ENCODE measurements at regions not wholly inside any gene's neighbourhood (a gene's known extent, or its start where the extent isn't known, plus 50 kb on each side); places are given as distances from the start of the nearest gene placed in this dataset.
"Not testable (repeated sequence)": the region's sequence is repeated elsewhere in the genome, so short reads cannot be mapped to it uniquely, and the experiment has no call there.

- H4K20me1 ChIP-seq (ENCODE audit: insufficient read depth); H3K4me1 ChIP-seq (ENCODE audit: control insufficient read depth in 1 of 2, insufficient read depth in 2 of 2, low read length in 2 of 2); RAD21 ChIA-PET (ENCODE audit: low non-redundant PET in 1 of 2, low total read pairs in 2 of 2, uncharacterized antibody in 2 of 2, unreplicated experiment in 2 of 2); H3K9me2 ChIP-seq (ENCODE audit: insufficient read depth); H3K4me3 ChIP-seq (replicated peaks in 1 of 2; ENCODE audit: low read depth in 1 of 2, low read length in 2 of 2); DNase-seq (ENCODE audit: low read depth, low spot score); POLR2A ChIA-PET; CTCF ChIA-PET; H3K27ac ChIP-seq (ENCODE audit: low read depth, low read length); H3K79me2 ChIP-seq (ENCODE audit: insufficient read depth, low read length); H3K9me3 ChIP-seq (ENCODE audit: control insufficient read depth in 1 of 2, insufficient read depth in 1 of 2, low read depth in 1 of 2, low read length in 2 of 2); H3K9ac ChIP-seq (ENCODE audit: low read length); ATAC-seq; BruUV-seq (replicated peaks); H2AFZ ChIP-seq (ENCODE audit: low read depth, low read length, poor library complexity, severe bottlenecking); H3K4me2 ChIP-seq (ENCODE audit: low read length); H3K27me3 ChIP-seq (ENCODE audit: insufficient read depth, low read length); intact Hi-C loops (cut with micrococcal nuclease); H3K36me3 ChIP-seq (ENCODE audit: control insufficient read depth in 1 of 2, insufficient read depth in 2 of 2, low read length in 2 of 2): not testable (repeated sequence)
Measured at GRCh38 chr9:39552242-39552881, 196.9 kb downstream of the SPATA31A1 start.

GRCh38 chr9:39554352-39554751 is 198.9 kb downstream of the SPATA31A1 start:
- H2AFZ ChIP-seq (ENCODE audit: low read depth, low read length, poor library complexity, severe bottlenecking); intact Hi-C loops (cut with micrococcal nuclease); H3K9ac ChIP-seq (ENCODE audit: low read length); RAD21 ChIA-PET (ENCODE audit: low non-redundant PET in 1 of 2, low total read pairs in 2 of 2, uncharacterized antibody in 2 of 2, unreplicated experiment in 2 of 2); H3K27me3 ChIP-seq (ENCODE audit: insufficient read depth, low read length); CTCF ChIA-PET; H4K20me1 ChIP-seq (ENCODE audit: insufficient read depth); H3K79me2 ChIP-seq (ENCODE audit: insufficient read depth, low read length); H3K4me2 ChIP-seq (ENCODE audit: low read length); H3K4me3 ChIP-seq (replicated peaks in 1 of 2; ENCODE audit: low read depth in 1 of 2, low read length in 2 of 2); H3K36me3 ChIP-seq (ENCODE audit: control insufficient read depth in 1 of 2, insufficient read depth in 2 of 2, low read length in 2 of 2); POLR2A ChIA-PET; H3K27ac ChIP-seq (ENCODE audit: low read depth, low read length); BruUV-seq (replicated peaks); DNase-seq (ENCODE audit: low read depth, low spot score); ATAC-seq; H3K9me3 ChIP-seq (ENCODE audit: control insufficient read depth in 1 of 2, insufficient read depth in 1 of 2, low read depth in 1 of 2, low read length in 2 of 2); H3K4me1 ChIP-seq (ENCODE audit: control insufficient read depth in 1 of 2, insufficient read depth in 2 of 2, low read length in 2 of 2); H3K9me2 ChIP-seq (ENCODE audit: insufficient read depth): not testable (repeated sequence)

GRCh38 chr9:39559384-39559783 is 203.9 kb downstream of the SPATA31A1 start:
- H3K4me2 ChIP-seq (ENCODE audit: low read length); H3K27me3 ChIP-seq (ENCODE audit: insufficient read depth, low read length); POLR2A ChIA-PET; DNase-seq (ENCODE audit: low read depth, low spot score); H3K9me2 ChIP-seq (ENCODE audit: insufficient read depth); BruUV-seq (replicated peaks); H3K9me3 ChIP-seq (ENCODE audit: control insufficient read depth in 1 of 2, insufficient read depth in 1 of 2, low read depth in 1 of 2, low read length in 2 of 2); H2AFZ ChIP-seq (ENCODE audit: low read depth, low read length, poor library complexity, severe bottlenecking); RAD21 ChIA-PET (ENCODE audit: low non-redundant PET in 1 of 2, low total read pairs in 2 of 2, uncharacterized antibody in 2 of 2, unreplicated experiment in 2 of 2); H3K79me2 ChIP-seq (ENCODE audit: insufficient read depth, low read length); H3K4me3 ChIP-seq (replicated peaks in 1 of 2; ENCODE audit: low read depth in 1 of 2, low read length in 2 of 2); CTCF ChIA-PET; H3K27ac ChIP-seq (ENCODE audit: low read depth, low read length); H3K36me3 ChIP-seq (ENCODE audit: control insufficient read depth in 1 of 2, insufficient read depth in 2 of 2, low read length in 2 of 2); H4K20me1 ChIP-seq (ENCODE audit: insufficient read depth); H3K9ac ChIP-seq (ENCODE audit: low read length); intact Hi-C loops (cut with micrococcal nuclease); H3K4me1 ChIP-seq (ENCODE audit: control insufficient read depth in 1 of 2, insufficient read depth in 2 of 2, low read length in 2 of 2): not testable (repeated sequence)
- peak; percentile 90 for ATAC-seq
- peak in 2 of 3 experiments; percentile 14 to 30; a peak in 1 of 6 replicates for TF ChIP-seq CTCF (IDR thresholded peaks at IDR 0.05 in 2 of 3, conservative IDR thresholded peaks at IDR 0.05 in 1 of 3; ENCODE audit: borderline replicate concordance in 1 of 3, insufficient read depth in 1 of 3, low read depth in 2 of 3, low read length in 2 of 3)
- TF ChIP-seq RAD21 (IDR thresholded peaks at IDR 0.05; ENCODE audit: low read depth), result peak; percentile 50

GRCh38 chr9:39566782-39567181 is 211.3 kb downstream of the SPATA31A1 start:
- H3K27ac ChIP-seq (ENCODE audit: low read depth, low read length); H3K4me3 ChIP-seq (replicated peaks in 1 of 2; ENCODE audit: low read depth in 1 of 2, low read length in 2 of 2); H4K20me1 ChIP-seq (ENCODE audit: insufficient read depth); H3K36me3 ChIP-seq (ENCODE audit: control insufficient read depth in 1 of 2, insufficient read depth in 2 of 2, low read length in 2 of 2); POLR2A ChIA-PET; DNase-seq (ENCODE audit: low read depth, low spot score); H3K9me2 ChIP-seq (ENCODE audit: insufficient read depth); H3K27me3 ChIP-seq (ENCODE audit: insufficient read depth, low read length); BruUV-seq (replicated peaks); H3K4me1 ChIP-seq (ENCODE audit: control insufficient read depth in 1 of 2, insufficient read depth in 2 of 2, low read length in 2 of 2); intact Hi-C loops (cut with micrococcal nuclease); RAD21 ChIA-PET (ENCODE audit: low non-redundant PET in 1 of 2, low total read pairs in 2 of 2, uncharacterized antibody in 2 of 2, unreplicated experiment in 2 of 2); H2AFZ ChIP-seq (ENCODE audit: low read depth, low read length, poor library complexity, severe bottlenecking); ATAC-seq; CTCF ChIA-PET; H3K9me3 ChIP-seq (ENCODE audit: control insufficient read depth in 1 of 2, insufficient read depth in 1 of 2, low read depth in 1 of 2, low read length in 2 of 2); H3K79me2 ChIP-seq (ENCODE audit: insufficient read depth, low read length); H3K4me2 ChIP-seq (ENCODE audit: low read length); H3K9ac ChIP-seq (ENCODE audit: low read length): not testable (repeated sequence)
